ENCODE measurements at regions not wholly inside any gene's neighbourhood (a gene's known extent, or its start where the extent isn't known, plus 50 kb on each side); places are given as distances from the start of the nearest gene placed in this dataset.

DNA sequence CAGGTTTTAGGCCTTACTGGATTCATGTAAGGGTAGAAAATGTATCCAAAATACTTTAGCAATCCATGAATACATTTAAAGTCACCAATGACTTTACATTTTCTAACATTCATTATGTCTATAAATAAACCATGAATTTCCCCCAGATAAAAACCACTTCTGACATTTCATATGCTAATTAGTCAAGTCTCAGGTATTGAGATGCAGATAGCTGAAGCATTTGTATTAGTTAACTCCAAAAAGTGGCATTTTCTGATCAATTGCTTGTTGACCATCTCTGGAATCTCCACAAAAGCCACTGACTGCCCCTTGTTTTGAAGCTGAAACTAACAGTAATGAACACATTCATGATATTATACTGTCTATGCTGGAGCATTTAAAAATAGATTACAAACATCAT, 68.4 kb upstream of the RAP2B start:
- TF ChIP-seq, protein P1, sequence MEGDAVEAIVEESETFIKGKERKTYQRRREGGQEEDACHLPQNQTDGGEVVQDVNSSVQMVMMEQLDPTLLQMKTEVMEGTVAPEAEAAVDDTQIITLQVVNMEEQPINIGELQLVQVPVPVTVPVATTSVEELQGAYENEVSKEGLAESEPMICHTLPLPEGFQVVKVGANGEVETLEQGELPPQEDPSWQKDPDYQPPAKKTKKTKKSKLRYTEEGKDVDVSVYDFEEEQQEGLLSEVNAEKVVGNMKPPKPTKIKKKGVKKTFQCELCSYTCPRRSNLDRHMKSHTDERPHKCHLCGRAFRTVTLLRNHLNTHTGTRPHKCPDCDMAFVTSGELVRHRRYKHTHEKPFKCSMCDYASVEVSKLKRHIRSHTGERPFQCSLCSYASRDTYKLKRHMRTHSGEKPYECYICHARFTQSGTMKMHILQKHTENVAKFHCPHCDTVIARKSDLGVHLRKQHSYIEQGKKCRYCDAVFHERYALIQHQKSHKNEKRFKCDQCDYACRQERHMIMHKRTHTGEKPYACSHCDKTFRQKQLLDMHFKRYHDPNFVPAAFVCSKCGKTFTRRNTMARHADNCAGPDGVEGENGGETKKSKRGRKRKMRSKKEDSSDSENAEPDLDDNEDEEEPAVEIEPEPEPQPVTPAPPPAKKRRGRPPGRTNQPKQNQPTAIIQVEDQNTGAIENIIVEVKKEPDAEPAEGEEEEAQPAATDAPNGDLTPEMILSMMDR (IDR thresholded peaks at IDR 0.05; ENCODE audit: borderline replicate concordance, extremely low read depth, low read length, poor library complexity, severe bottlenecking): no peak
- no peak for TF ChIP-seq EZH2 (IDR thresholded peaks at IDR 0.05; ENCODE audit: borderline replicate concordance, low read depth, low read length, severe bottlenecking)
